HG03354 (cell line): ENCODE measurements at regions not wholly inside any gene's neighbourhood (a gene's known extent, or its start where the extent isn't known, plus 50 kb on each side); places are given as distances from the start of the nearest gene placed in this dataset.

Experiments
- ATAC-seq: cut with Tn5 transposase; IDR thresholded peaks from one replicate; pipeline ENCODE4 v1.9.1; 2021; ENCODE audit warnings: mild to moderate bottlenecking; ENCODE audit not compliant: unreplicated experiment, poor library complexity, severe bottlenecking

- no peak for ATAC-seq
Observed at GRCh38 chr5:82817897-82818676, 259.1 kb downstream of the TMEM167A start.

- ATAC-seq: no peak
Observed at GRCh38 chr5:82816926-82817325, 260.3 kb downstream of the TMEM167A start.

- ATAC-seq: no peak
Observed at GRCh38 chr5:82815871-82816270, 261.3 kb downstream of the TMEM167A start.

GRCh38 chr5:82813861-82814260 is 263.3 kb downstream of the TMEM167A start:
- peak; percentile 52 for ATAC-seq

- no peak for ATAC-seq
Observed at GRCh38 chr5:82812575-82812974, 264.6 kb downstream of the TMEM167A start.

- ATAC-seq: no peak
Observed at GRCh38 chr5:82811490-82811889, 265.7 kb downstream of the TMEM167A start.

GRCh38 chr5:82809420-82810143 is 267.6 kb downstream of the TMEM167A start:
- no peak for ATAC-seq

GRCh38 chr5:82808960-82809359 is 268.2 kb downstream of the TMEM167A start:
- ATAC-seq: no peak

GRCh38 chr5:82807021-82807420 is 270.2 kb downstream of the TMEM167A start:
- no peak for ATAC-seq

GRCh38 chr5:82806513-82806912 is 270.7 kb downstream of the TMEM167A start:
- ATAC-seq: no peak

- no peak for ATAC-seq
Observed at GRCh38 chr5:82804155-82804690, 273.0 kb downstream of the TMEM167A start.

- peak; percentile 75 for ATAC-seq
Observed at GRCh38 chr5:82802954-82803353, 274.2 kb downstream of the TMEM167A start.

GRCh38 chr5:82800826-82801225 is 276.4 kb downstream of the TMEM167A start:
- ATAC-seq: no peak

- no peak for ATAC-seq
Observed at GRCh38 chr5:82799361-82800077, 277.7 kb downstream of the TMEM167A start.

- no peak for ATAC-seq
Observed at GRCh38 chr5:82798676-82799075, 278.5 kb downstream of the TMEM167A start.

- no peak for ATAC-seq
Observed at GRCh38 chr5:82796643-82797416, 280.4 kb downstream of the TMEM167A start.

- no peak for ATAC-seq
Observed at GRCh38 chr5:82794876-82795275, 282.3 kb downstream of the TMEM167A start.

- ATAC-seq: no peak
Observed at GRCh38 chr5:82793808-82794419, 283.3 kb downstream of the TMEM167A start.

GRCh38 chr5:82792096-82792495 is 285.1 kb downstream of the TMEM167A start:
- no peak for ATAC-seq
